ENCODE measurements at regions not wholly inside any gene's neighbourhood (a gene's known extent, or its start where the extent isn't known, plus 50 kb on each side); places are given as distances from the start of the nearest gene placed in this dataset.

DNA sequence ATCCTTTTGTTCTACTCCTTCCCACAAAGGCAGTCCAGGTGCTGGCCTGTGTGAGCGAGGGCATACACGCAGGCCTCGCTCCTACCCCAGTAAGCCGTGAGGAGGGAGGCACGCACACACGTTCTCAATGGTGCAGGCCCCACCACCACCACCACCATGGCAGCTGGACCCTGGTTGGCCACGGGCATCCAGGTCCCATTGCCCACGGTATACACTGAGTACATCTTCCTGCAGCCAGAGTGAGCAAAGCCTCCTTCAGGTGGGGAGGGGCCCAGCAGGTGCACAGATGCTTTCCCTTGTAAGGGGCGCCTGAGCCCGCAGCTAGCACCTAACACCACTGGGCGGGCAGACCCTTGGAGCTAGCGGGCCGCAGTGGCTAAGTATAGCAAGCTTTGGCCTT is 373.3 kb upstream of the MKI67 start:
- TF ChIP-seq POLR2A (IDR thresholded peaks at IDR 0.05; ENCODE audit: low read length) (no peak), GATA1 (IDR thresholded peaks at IDR 0.05; ENCODE audit: low read depth, low read length) (no peak)
- no peak for DNase-seq

GRCh38 chr10:128499956-128500355 is 373.7 kb upstream of the MKI67 start:
- no peak for DNase-seq
- no peak for TF ChIP-seq GATA1 (IDR thresholded peaks at IDR 0.05; ENCODE audit: low read depth, low read length)
- TF ChIP-seq POLR2A (IDR thresholded peaks at IDR 0.05; ENCODE audit: low read length): no peak

- no peak for DNase-seq
- no peak for TF ChIP-seq POLR2A (IDR thresholded peaks at IDR 0.05; ENCODE audit: low read length)
- no peak for TF ChIP-seq GATA1 (IDR thresholded peaks at IDR 0.05; ENCODE audit: low read depth, low read length)
These were observed 374.4 kb upstream of the MKI67 start for GRCh38 chr10:128500642-128501041.

DNA sequence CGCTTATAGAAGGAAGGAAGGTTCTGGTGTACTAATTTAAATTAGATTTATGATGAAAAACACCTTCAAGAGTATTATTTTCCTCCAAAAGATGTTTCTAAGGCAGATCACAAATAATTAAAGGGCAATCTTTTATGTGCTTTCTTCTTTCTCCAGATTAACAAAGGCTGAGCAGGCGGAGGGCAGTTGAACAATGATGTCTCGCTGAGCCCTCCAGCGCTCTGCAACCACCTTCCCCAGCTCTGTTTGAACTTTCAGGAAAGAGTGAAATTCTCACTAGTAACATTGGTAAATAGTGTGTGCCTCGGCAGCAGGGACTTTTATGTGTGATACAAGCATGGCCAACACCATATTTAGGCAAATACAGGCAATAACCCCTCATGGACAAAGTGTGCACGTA is 379.1 kb upstream of the MKI67 start:
- DNase-seq: no peak
- no peak for TF ChIP-seq GATA1 (IDR thresholded peaks at IDR 0.05; ENCODE audit: low read depth, low read length)
- TF ChIP-seq POLR2A (IDR thresholded peaks at IDR 0.05; ENCODE audit: low read length): no peak

- TF ChIP-seq POLR2A (IDR thresholded peaks at IDR 0.05; ENCODE audit: low read length) (no peak), GATA1 (IDR thresholded peaks at IDR 0.05; ENCODE audit: low read depth, low read length) (no peak)
- no peak for DNase-seq
These were observed 380.2 kb upstream of the MKI67 start for GRCh38 chr10:128506423-128506822.

DNA sequence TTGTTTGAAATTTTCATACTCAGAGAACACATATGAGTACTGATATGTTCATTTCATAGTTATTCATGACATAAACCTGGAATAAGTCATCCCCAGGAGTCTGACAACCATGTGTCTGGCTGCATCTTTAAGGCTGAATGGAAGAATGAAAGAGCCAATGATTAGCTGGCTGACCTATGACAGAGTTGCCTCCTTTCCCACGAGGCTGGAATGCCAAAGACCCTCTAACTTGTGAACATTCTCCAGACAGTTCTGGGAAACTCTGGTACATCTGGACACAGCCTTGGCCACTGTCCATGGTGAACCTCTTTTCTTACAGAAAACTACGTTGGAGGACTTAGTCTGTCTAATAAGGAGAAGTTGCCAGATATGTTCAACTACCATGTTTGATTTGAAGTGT is 380.8 kb upstream of the MKI67 start:
- TF ChIP-seq GATA1 (IDR thresholded peaks at IDR 0.05; ENCODE audit: low read depth, low read length): no peak
- no peak for TF ChIP-seq POLR2A (IDR thresholded peaks at IDR 0.05; ENCODE audit: low read length)
- DNase-seq: no peak

- TF ChIP-seq GATA1 (IDR thresholded peaks at IDR 0.05; ENCODE audit: low read depth, low read length) (no peak), POLR2A (IDR thresholded peaks at IDR 0.05; ENCODE audit: low read length) (no peak)
- DNase-seq: no peak
These were observed 385.1 kb upstream of the MKI67 start for GRCh38 chr10:128511284-128511683.

- TF ChIP-seq GATA1 (IDR thresholded peaks at IDR 0.05; ENCODE audit: low read depth, low read length): no peak
- no peak for TF ChIP-seq POLR2A (IDR thresholded peaks at IDR 0.05; ENCODE audit: low read length)
- DNase-seq: no peak
These were observed 386.5 kb upstream of the MKI67 start for GRCh38 chr10:128512767-128513166.

- no peak for TF ChIP-seq POLR2A (IDR thresholded peaks at IDR 0.05; ENCODE audit: low read length)
- no peak for TF ChIP-seq GATA1 (IDR thresholded peaks at IDR 0.05; ENCODE audit: low read depth, low read length)
- no peak for DNase-seq
These were observed 388.3 kb upstream of the MKI67 start for GRCh38 chr10:128514536-128514935.

- DNase-seq: no peak
- TF ChIP-seq POLR2A (IDR thresholded peaks at IDR 0.05; ENCODE audit: low read length): no peak
- no peak for TF ChIP-seq GATA1 (IDR thresholded peaks at IDR 0.05; ENCODE audit: low read depth, low read length)
These were observed 390.0 kb upstream of the MKI67 start for GRCh38 chr10:128516180-128516579.

DNA sequence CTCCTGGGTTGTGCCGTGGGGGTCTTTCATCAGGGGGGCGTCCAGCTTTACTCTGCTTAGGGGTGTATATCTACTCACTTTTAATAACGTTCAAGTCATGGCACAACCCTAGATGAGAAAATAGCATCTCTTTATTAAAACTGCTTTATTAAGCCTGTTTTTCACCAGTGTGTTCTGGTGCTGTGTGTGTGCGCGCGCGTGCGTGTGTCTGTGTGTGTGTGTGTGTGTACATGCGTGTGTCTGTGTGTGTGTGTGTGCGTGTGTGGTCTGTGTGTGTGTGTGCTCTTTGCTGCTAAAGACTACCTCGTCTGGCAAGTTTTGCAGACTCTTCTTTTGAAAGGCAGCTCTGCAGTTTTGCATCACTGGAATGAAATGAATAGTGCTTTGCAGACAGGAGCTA is 390.9 kb upstream of the MKI67 start:
- DNase-seq: no peak
- TF ChIP-seq POLR2A (IDR thresholded peaks at IDR 0.05; ENCODE audit: low read length): no peak
- TF ChIP-seq GATA1 (IDR thresholded peaks at IDR 0.05; ENCODE audit: low read depth, low read length): no peak

- no peak for DNase-seq
- no peak for TF ChIP-seq GATA1 (IDR thresholded peaks at IDR 0.05; ENCODE audit: low read depth, low read length)
- TF ChIP-seq POLR2A (IDR thresholded peaks at IDR 0.05; ENCODE audit: low read length): no peak
These were observed 391.8 kb upstream of the MKI67 start for GRCh38 chr10:128518000-128518399.

DNA sequence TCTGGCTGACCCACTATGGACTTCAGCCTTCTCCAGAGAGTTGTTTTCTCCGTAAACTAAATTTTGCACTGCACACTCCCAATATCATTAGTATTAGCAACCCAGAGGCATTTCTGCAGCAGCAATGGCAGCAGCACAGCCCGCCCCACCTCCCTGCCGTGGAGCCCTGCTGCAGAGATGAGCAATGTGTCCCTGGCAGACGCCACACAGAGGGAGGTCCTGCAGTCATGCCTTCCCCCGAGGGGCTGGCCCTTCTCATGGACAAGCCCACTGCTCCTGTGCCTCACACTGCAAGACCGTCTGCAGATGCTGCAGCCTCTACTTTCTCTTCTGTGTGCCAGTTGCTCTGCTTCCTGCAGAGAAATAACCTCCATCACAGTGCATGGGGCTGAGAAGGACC is 393.4 kb upstream of the MKI67 start:
- TF ChIP-seq POLR2A (IDR thresholded peaks at IDR 0.05; ENCODE audit: low read length) (no peak), GATA1 (IDR thresholded peaks at IDR 0.05; ENCODE audit: low read depth, low read length) (no peak)
- no peak for DNase-seq

DNA sequence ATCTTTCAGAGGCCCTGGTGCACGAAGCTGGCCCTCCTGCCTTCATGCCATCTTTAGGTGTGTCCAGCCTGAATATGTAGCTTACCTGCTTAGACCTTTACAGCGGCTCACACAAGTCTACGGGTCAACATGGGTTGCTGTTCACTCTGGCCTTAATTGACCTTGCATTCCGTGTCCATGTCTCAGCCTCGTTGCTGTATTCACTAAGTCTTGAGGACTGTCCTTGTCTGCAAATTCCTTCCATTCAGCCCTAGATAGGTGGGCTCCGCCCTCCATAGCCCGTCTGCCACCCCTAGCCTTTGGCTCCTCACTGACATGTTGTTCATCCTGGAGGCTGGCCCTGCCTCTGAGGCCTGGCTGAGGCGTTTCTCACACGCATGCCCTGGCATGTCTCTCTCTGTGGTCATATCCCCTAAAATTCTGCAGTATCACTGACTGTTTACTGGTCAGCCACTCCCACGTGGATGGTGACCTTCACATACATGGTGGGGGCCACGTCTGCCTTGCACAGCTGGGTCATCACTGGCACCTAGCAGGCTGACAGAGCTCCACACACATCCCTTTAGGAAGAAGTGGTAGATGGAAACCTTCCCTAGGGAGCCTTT is 394.1 kb upstream of the MKI67 start:
- no peak for TF ChIP-seq GATA1 (IDR thresholded peaks at IDR 0.05; ENCODE audit: low read depth, low read length)
- TF ChIP-seq POLR2A (IDR thresholded peaks at IDR 0.05; ENCODE audit: low read length): no peak
- DNase-seq: no peak

DNA sequence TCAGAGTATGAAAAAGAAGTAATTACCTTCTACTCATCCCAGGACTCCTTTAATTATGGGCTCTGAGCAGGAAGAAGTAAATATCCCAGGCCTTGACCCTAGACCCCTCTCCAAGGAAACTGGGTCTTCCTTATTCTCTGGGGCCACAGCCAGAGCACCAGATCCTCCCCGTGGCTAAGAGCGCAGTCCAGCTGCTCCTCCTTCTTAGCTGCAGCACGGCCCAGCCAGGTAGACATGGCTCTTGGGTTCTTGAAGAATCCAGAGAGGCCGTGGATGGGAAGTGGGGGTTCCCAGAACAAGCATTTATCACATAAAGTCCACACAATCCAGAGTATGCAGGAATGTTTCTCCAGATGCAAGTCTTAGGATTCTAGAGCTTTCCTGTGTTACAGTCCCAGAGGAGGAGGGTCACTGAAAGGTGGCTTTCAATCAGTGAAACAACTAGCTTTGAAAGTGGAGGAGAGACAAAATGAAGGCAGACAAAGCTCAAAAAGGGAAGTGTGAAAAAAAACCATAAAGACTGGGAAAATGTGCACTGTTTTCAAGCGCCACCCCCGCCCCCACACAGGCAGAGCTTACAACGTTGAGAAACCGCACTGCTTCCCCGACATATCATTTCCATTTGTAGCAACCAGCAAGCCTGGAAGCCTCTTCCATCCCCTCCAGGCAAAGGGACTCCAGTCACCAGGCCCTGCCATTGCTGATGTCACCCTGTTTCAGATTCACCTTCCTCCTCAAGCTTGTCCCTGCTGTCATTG is 396.5 kb upstream of the MKI67 start:
- TF ChIP-seq GATA1 (IDR thresholded peaks at IDR 0.05; ENCODE audit: low read depth, low read length) (no peak), POLR2A (IDR thresholded peaks at IDR 0.05; ENCODE audit: low read length) (no peak)
- no peak for DNase-seq

Measured in erythroblast (primary cell).